ENCODE measurements at regions not wholly inside any gene's neighbourhood (a gene's known extent, or its start where the extent isn't known, plus 50 kb on each side); places are given as distances from the start of the nearest gene placed in this dataset.

DNA sequence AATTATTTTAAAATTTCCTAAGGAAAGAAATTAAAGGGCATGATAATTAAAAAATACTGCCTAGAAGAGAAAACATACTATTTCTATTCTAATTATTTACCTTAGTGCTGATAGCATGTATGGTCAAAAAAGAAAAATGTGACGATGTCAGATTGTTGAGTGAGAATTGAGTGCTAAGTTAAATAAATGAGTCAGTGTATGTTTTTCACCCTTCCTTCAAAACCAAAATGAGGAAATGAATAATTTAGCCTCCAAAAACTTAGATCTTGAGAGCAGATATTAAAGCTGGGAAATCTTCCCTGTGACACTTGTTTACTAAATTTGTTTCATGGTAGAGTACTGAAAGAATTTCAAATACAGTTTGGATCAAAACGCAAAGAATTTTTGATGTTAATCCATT, 58.6 kb upstream of the NYAP2 start:
- no peak for DNase-seq (ENCODE audit: low spot score)

DNA sequence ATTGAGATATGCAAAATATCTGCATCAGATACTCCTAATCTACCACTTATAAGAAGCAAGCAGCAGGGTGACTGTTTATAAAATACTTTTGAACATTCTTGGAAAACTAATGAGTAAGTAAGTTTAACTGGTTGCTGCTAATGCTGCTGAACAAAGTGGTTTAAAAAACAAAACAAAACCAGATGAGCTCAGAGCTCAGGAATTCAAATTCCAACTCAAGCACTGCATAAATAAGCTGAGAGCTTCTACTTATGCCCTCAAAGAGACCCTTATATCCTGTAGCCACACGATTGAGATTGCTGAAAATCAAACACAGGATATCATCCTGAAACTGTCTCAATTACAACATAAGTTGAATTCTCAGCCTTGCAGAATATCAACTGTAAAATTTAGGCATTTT, 62.3 kb upstream of the NYAP2 start:
- DNase-seq (ENCODE audit: low spot score) = peak; percentile 75

DNA sequence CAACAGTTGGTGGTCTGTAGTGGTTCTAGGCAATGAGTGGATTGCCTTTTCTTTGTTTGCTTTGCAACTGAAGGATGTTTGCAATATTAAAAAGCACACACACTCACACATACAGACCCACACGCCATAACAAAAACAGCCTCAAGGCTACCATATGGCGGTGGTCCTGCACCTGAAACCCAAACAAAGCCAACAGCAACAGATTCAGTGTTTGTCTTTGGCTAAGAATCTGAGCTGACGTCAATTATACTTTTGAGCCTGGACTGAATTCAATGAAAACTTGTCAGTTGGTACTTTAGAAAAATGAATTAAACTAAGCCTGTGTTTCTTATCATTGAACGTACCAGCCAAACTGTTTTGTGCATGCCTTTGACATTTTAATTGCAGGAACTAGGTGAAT, 65.0 kb upstream of the NYAP2 start:
- DNase-seq (ENCODE audit: low spot score) = peak; percentile 80

DNA sequence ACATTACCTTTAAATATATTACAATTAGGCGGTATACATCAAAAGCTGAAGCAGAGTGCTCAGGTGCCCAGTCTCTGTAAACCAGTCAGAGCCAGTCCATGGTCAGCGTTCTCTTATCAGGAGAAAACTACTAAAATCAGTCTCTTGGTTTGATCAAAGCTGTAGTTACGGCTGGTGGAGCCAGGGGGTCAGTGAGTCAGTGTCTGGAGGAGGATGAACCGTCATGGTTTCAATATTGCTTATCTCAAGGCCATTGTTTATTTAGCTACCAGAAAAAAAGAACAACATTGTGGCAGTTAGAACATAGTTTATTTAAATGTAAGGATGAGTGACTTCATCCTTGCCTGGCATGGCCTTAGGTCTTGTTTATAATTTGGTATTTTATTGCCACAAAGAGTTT, 71.3 kb upstream of the NYAP2 start:
- peak; percentile 90 for DNase-seq (ENCODE audit: low spot score)

DNA sequence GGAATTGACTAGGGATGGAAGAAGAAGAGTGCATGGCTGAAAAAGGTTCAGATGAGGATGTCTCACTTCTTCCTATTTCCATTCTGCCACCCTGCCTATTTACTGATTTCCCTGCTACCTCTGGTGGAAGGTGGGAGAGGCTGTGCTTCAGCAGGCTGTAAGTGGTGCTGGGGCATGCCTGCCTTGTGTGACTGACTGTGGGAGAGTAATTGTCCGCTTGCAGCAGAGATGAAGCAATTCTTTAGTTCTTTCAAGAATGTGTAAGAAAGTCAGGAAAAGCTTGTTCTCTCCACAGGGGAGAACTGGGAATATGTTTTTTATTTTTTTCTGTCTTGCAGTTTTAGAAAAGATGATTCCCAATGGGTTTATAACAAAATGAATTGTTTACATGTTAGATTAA, 72.5 kb upstream of the NYAP2 start:
- DNase-seq (ENCODE audit: low spot score) = peak; percentile 57

DNA sequence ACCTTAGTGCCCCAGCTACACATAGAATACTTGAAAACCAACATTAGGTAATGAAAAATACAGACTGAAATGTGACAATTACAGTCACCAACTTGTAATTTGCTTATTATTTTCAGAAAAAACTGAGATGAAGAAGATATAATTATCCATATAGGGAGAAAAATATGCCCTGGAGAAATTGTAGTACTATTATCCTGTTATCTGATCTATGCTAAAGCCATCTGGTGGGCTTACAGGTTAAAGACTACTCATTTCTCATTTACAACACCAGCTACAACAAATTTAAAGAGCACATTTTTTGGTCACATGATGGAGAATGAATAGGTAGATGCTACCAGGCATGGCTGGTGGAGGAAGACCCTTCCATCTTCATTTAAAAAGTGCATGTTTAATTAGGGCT, 79.6 kb upstream of the NYAP2 start:
- DNase-seq (ENCODE audit: low spot score) = no peak

DNA sequence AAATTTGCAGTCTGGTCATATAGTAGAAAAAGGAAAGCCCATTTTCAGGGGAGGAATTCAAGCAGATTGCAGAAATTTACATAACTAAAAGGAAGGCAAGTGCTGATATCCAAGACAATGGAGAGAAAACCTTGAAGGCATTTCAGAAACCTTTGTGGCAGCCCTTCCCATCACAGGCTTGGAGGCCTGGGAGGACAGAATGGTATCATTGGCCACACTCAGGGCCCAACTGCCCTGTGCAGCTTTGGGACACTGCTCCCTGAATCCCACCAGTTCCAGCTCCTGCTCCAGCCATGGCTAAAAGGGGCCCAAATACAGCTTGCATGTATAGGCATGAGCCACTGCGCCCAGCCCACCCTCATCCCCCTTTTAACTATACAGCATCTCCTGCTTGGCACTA, 81.1 kb upstream of the NYAP2 start:
- DNase-seq (ENCODE audit: low spot score) = no peak

DNA sequence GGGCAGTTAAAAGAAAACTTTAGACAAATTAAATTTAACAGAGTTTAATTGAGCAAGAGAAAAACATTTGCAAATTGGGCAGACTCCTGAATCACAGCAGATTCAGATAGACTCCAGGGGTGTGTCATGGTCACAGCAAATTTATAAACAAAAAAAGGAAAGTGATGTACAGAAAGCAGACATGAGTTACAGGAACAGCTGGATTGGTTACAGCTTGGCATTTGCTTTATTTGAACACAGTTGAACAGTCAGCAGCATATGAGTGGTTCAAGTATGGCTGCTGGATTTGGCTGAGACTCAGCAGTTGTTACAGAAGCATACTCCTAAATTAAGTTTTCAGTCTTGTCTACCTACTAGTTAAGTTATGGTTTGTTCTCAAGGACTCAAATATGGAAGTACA, 82.3 kb upstream of the NYAP2 start:
- DNase-seq (ENCODE audit: low spot score) = no peak

DNA sequence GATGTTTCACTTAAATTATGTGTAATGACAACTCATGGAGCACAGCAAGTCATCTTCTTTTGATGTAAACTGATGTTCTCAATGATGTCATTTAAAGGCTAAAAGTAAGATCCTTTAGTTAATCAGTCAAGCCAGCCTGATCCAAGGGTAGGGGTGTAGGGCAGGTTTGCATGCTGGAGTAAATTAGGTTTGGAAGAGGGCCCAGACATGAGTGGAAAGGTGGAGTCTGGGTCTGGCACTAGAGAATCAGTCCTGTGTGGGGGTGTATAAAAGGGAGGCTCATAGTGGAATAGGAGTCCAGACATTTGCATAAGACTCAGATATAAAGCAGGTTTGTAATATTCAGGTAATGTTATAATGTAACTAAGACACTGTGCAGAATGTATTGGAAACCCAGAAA, 88.8 kb upstream of the NYAP2 start:
- DNase-seq (ENCODE audit: low spot score) = peak; percentile 8

DNA sequence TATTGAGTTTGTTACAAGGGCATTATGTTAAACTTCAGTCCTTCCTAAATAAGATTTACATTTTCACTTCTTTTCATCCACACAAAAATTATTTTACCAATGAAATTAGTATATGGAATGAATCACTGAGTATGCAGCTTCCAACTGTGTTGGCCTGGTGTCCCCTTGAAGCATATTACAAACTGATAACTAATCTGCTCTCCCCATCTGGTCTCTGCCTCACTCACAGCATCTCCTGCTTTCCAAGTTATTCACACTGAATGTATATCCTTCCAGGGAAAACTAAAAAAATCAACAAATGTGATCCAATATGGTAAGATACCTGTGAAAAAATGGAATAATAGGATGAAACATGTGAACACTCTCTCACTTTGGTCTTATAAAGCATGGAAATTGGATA, 90.0 kb upstream of the NYAP2 start:
- DNase-seq (ENCODE audit: low spot score) = no peak

DNA sequence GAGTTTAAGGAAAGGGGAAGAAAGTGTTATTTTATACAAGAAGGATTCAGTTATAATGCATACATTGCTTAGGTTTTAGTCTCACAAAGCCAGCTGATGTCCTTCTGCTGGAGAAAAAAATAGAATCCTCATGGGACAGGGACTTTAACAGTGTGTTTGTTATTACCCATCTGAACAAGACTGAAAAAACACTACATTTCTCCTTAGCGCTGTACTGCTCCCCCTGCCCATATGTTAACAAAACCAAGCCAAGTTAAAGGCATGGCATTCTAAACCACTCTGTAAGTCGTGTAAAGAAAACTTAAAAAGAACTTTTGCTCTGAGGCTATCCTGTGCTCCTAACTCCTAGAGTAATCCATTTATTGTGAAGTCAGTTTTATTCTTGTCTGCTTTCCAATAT, 102.6 kb upstream of the NYAP2 start:
- no peak for DNase-seq (ENCODE audit: low spot score)

DNA sequence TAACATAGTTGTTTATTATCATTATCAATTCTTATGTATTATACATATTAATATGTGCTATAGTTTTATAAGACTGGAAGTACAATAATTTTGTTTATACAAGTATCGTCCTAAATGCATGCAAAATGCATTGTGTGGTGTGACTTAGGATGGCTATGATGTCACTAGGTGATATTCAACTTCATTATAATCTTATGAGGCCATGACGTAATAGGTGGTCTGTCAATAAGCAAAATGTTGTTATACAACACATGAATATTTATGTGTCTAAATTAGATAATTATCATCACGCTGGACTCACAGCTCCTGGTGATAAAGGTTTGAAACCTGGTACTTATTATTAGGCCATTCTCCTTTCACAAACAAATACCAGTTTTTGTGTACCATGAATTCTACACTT, 104.4 kb upstream of the NYAP2 start:
- DNase-seq (ENCODE audit: low spot score) = no peak

DNA sequence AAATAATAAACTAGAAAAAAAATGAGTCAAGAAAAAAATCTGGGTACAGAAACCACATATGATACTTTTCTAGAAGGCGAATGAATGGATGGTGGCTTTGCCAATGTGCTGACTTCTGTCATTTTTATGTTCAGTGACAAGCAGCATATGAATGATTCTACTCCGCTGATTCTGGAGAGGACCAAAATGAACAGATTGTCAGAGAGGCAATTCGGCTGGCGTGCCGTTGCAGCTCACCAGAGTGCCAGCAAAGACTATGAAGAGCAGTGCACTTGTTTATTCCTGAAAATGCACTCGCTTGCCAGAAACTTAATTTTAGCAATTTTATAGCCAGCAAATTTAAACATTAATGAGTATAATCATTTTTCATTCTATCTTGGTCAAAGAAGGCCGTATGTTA, 105.9 kb upstream of the NYAP2 start:
- no peak for DNase-seq (ENCODE audit: low spot score)

DNA sequence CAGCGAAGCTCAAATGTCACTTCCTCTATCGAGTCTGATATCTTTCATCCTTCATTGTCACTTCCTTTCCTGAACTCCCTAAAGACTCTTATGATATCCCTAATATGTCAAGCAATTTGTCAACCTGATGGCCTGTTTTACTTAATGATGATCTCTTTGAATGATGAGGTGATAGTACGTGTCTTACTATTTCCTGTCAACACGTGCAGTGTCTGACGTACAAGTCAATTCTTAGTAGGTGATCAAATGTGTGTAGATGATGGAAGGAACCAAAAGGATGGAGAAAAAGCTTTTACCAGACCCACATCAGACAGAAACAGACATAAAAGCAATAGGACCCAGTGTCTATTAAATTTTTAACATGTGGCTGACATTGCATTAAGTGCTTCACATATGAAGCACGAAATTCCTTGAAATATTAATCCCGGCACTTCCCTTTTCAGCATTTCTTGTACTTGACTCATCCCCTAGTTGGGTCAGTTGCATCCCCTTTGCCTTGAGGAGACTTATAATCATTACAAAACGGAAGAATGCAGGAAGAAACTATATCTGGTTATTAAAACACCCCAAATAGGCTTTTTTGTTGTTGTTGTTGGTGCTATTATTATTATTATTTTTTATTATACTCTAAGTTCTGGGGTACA, 108.6 kb upstream of the NYAP2 start:
- no peak for DNase-seq (ENCODE audit: low spot score)

DNA sequence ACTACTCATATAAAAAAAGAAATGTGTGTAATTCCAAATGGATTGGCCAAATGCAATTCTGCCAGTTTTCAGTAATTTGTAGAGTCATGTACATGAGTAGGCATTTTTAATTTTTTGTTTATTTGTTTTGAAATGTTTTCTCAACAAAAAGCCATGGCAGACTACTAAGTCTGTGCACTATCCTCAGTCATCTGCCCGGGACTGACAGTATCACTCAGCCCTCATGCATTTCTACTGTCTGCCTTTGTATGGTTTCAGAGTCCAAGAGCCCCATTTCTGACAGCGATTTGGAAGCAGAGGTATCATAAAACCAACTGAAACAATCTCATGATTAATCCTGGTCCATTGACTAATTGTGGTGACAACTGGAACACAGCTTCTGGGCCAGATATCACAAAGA, 109.9 kb upstream of the NYAP2 start:
- DNase-seq (ENCODE audit: low spot score) = no peak

DNA sequence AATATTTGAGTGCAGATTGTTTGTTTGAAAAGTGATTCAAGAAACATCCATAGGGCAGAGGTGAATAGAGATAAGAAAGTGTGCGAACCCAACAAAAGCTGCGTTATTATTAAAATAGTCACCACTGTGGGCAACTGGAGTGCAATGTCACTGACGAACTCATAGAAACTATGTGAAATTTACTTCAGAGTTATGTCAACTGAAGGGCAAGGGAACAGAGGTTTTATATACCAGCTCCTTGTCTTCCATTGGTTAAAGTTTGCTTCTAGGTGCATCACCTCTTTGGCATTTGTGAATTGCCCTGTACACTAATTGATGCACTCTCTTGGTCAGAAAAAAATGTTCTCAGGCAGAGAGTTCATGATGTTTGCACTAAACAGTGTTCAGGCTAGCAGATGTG, 110.5 kb upstream of the NYAP2 start:
- peak; percentile 66 for DNase-seq (ENCODE audit: low spot score)

DNA sequence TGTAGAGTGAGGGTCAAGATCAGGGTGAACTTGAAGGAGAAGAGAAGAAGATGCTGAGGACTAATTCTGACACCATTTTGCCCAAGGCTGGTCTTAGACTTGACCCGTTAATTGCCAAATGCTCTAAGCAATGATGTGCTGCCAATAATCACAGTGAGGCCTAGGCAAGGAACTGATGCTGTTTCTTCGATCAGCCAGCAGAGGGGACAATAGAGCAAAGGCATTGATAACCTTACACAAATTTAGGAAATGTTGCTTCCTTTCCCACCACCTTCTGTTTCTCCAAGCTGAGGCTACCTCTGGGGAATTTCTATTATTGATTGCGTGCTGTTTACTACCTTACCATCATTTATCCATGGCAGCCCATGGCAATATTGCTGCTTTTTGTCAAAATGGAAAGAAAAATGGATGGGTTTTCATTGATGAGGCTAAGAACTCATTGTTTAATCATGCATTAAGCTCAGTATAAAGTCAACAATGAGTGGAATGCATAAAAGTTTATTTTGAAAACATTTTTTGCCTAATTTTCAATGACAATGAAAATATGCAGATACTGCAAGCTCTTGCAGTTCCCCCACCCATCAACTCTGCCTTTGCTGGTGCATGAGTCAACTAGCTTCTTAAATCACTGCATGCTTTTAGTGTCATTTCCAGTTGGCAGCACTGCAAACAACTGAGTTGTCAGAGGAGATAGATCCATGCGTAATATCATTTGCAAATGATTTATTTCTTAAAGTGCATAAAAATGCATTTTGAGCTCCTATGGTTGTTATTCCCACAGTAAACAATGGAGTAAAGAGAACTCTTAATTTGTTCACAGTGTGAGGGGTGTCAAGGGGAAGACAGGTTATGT, 116.4 kb upstream of the NYAP2 start:
- DNase-seq (ENCODE audit: low spot score) = peak; percentile 37

DNA sequence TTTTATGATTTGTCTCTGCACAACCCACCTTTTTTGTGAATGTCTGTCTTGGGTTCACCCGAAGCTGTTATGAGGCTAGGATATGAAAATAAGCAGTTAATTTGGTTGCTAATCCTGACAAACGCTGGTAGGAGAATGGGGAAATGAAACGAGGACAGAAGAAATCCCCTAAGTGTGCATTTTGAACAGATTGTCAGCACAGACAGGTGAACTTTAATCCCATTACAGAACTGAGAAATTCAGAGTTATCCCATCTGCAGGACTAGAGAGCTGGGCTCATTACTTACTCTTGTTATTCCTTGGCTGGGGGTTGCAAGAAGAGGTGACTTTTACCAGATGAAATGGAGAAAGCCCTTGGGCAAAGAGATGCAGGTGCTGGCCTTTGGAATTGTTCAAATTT, 123.3 kb upstream of the NYAP2 start:
- DNase-seq (ENCODE audit: low spot score) = no peak

DNA sequence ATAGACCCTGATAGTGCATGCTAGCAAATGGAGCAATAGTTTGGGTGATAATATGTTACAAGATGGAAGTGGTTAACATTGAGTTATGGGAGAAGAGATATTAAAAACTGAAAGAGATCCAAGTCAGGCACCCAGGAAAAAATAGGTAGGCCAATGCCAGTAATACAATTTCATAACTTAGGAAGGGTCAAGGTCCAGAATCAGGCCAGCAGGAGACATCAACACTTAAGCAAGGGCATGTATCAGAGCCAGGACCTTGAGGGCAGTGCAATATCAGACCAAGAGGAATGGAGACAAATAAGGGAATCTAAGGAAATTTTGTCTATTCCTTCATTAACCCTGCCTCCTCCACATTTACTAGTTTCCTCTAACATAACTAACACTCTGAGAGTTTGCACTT, 124.1 kb upstream of the NYAP2 start:
- no peak for DNase-seq (ENCODE audit: low spot score)

DNA sequence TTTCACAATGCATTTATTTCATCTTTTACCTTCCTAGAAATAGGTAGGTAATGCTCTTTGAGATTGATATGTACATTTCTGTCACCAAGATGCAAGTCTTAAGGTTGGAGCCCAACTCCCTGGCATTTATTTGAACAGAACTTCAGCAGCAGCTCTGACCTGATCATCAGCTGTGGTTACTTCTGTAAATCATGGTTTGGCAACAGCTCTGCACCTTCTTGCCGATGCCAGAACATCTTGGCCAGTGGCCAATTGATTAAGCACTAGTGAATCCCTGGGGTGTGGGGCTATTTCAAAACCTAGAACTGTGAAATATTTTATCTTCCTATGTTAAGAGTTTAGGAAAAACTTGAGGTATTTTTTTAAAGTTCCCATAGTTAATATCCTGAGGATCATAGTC, 124.8 kb upstream of the NYAP2 start:
- peak; percentile 72 for DNase-seq (ENCODE audit: low spot score)

DNA sequence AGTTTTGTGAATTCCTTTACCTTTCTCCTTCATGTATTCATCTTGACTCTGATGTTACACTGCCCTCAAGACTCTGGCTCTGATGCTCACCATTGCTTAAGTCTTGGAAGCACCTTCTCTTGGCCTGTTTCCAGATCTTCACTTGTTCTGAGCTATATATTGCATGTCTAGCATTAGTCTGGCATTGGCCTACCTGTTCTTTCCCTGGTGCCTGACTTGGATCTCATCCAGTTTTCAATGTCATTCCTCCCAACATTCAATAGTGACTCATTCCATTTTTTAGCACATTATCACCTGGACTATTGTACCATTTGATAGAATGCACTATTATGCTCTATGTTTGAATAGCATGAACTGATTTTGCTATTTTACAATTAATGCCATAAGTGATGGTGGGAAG, 127.3 kb upstream of the NYAP2 start:
- no peak for DNase-seq (ENCODE audit: low spot score)

DNA sequence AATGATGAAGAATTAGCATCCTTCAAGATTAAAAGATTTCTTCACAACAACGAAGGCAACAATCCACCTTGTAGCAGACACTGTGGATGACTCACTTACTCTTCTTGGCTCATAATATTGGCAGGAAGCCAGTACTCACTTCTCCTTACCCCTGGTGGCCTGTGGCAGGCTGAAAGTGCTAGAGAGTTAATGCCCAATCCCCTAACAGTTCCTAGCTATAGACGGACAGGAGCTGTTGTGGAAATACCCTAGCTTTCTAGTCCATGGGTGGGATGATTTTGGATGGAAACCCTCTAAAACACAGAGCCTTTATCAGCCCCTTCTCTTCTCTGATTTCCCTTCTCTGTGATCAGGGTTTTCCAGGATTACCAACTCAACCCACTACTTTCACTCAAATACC, 128.6 kb upstream of the NYAP2 start:
- peak; percentile 85 for DNase-seq (ENCODE audit: low spot score)

DNA sequence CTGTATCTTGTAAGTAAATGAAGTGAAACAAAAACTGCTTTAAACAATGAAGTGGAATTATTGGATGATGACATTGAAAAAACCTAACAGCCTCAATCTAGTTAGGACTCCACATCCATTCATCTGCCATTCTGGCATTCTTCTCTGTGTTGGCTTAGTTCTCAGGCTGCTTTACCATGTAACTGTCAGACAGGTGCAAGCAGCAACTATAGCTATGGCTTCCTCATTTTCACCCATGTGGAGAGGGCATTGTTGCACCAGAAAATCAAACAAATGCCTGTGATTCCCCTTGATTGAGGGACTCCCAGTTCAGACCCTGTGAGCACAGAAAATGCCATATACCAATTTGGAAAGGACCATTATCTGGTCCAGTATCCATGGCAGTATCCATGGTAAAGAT, 129.5 kb upstream of the NYAP2 start:
- DNase-seq (ENCODE audit: low spot score) = no peak

DNA sequence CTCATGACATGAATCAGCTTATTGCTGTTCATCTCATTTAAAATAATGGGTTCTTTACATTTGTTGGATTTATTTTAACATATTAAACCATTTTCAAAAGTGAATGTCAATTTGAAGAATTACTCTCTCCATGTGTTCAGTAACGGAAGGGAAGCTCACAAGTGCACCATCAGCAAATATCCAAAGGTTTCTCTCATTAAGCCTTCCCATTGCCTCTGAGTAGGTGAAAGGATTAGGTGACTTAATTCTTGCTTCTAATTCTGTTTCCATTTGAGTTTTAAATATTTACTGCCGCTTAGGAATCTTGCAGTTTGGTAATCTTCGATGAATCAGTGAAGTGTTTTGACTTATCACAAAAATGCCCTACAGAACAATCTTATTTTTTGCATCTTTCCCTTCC, 145.1 kb upstream of the NYAP2 start:
- DNase-seq (ENCODE audit: low spot score) = no peak

All from H4 (cell line).